ENCODE measurements at regions not wholly inside any gene's neighbourhood (a gene's known extent, or its start where the extent isn't known, plus 50 kb on each side); places are given as distances from the start of the nearest gene placed in this dataset.

DNA sequence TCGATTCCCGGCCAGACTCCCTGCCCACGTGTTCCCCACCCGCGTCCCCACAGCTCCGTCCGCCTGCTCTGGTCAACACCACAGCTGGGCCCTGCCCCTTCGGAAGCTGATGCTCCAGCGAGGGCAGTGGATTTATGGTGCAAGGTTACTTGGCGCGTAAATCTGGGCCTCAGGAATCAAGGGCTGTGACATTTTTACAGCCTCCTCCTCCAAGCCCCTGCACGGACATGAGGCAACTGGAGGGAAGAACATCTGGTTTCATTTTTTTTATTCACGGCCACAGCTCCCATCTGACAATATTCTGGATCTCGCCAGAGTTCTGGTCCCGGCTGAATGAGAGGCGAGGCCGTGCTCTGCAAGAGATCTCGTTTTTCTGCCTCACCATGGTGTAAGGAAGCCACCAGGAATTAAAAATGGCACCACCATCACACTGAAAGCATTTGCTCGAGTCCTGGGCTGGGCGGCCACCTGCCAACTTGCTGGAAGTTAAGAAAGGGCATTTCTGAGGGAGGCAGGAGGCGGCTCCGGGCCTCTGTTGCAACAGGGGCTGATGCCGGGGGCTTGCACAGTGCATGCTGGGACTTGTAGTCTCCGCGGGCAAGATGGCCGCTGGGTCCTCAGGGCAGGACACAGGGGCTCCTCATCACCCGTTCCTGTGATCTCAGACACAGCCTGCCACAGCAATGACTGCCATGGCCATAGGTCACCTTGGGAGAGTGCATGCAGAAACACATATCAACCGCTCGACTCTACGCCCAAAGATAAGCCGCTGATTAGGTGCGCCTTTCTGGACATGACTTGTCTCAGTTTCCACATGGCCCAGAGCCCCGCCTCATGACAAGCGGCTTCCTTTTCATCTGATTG lies 148.5 kb downstream of the LY86 start (continued):
- TF ChIP-seq, protein P1, sequence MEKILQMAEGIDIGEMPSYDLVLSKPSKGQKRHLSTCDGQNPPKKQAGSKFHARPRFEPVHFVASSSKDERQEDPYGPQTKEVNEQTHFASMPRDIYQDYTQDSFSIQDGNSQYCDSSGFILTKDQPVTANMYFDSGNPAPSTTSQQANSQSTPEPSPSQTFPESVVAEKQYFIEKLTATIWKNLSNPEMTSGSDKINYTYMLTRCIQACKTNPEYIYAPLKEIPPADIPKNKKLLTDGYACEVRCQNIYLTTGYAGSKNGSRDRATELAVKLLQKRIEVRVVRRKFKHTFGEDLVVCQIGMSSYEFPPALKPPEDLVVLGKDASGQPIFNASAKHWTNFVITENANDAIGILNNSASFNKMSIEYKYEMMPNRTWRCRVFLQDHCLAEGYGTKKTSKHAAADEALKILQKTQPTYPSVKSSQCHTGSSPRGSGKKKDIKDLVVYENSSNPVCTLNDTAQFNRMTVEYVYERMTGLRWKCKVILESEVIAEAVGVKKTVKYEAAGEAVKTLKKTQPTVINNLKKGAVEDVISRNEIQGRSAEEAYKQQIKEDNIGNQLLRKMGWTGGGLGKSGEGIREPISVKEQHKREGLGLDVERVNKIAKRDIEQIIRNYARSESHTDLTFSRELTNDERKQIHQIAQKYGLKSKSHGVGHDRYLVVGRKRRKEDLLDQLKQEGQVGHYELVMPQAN (IDR thresholded peaks at IDR 0.05; ENCODE audit: borderline replicate concordance): peak; percentile 41; the same call in 1 of the 2 replicates
- peak; percentile 90; the same call in 1 of the 2 replicates for TF ChIP-seq ZBTB7A (IDR thresholded peaks at IDR 0.05; ENCODE audit: borderline replicate concordance, control insufficient read depth, low read depth, low read length)
- no peak for TF ChIP-seq RAD51 (IDR thresholded peaks at IDR 0.05; ENCODE audit: borderline replicate concordance, low read depth)
- TF ChIP-seq, protein P2, sequence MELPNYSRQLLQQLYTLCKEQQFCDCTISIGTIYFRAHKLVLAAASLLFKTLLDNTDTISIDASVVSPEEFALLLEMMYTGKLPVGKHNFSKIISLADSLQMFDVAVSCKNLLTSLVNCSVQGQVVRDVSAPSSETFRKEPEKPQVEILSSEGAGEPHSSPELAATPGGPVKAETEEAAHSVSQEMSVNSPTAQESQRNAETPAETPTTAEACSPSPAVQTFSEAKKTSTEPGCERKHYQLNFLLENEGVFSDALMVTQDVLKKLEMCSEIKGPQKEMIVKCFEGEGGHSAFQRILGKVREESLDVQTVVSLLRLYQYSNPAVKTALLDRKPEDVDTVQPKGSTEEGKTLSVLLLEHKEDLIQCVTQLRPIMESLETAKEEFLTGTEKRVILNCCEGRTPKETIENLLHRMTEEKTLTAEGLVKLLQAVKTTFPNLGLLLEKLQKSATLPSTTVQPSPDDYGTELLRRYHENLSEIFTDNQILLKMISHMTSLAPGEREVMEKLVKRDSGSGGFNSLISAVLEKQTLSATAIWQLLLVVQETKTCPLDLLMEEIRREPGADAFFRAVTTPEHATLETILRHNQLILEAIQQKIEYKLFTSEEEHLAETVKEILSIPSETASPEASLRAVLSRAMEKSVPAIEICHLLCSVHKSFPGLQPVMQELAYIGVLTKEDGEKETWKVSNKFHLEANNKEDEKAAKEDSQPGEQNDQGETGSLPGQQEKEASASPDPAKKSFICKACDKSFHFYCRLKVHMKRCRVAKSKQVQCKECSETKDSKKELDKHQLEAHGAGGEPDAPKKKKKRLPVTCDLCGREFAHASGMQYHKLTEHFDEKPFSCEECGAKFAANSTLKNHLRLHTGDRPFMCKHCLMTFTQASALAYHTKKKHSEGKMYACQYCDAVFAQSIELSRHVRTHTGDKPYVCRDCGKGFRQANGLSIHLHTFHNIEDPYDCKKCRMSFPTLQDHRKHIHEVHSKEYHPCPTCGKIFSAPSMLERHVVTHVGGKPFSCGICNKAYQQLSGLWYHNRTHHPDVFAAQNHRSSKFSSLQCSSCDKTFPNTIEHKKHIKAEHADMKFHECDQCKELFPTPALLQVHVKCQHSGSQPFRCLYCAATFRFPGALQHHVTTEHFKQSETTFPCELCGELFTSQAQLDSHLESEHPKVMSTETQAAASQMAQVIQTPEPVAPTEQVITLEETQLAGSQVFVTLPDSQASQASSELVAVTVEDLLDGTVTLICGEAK (IDR thresholded peaks at IDR 0.05): 0 out of 2 replicates have a peak, but pooled peaks have one; percentile 23
- TF ChIP-seq, protein P2 (CRISPR knock-in tag; IDR thresholded peaks at IDR 0.05): no peak
- TF ChIP-seq ZNF197 (CRISPR knock-in tag; IDR thresholded peaks at IDR 0.05; ENCODE audit: low read depth): no peak
- TF ChIP-seq MYC (IDR thresholded peaks at IDR 0.05; ENCODE audit: low read depth, low read length): peak; percentile 81
- no peak for TF ChIP-seq MYC (CRISPR knock-in tag; IDR thresholded peaks at IDR 0.05; ENCODE audit: borderline replicate concordance, low read depth)
- TF ChIP-seq, protein P3, sequence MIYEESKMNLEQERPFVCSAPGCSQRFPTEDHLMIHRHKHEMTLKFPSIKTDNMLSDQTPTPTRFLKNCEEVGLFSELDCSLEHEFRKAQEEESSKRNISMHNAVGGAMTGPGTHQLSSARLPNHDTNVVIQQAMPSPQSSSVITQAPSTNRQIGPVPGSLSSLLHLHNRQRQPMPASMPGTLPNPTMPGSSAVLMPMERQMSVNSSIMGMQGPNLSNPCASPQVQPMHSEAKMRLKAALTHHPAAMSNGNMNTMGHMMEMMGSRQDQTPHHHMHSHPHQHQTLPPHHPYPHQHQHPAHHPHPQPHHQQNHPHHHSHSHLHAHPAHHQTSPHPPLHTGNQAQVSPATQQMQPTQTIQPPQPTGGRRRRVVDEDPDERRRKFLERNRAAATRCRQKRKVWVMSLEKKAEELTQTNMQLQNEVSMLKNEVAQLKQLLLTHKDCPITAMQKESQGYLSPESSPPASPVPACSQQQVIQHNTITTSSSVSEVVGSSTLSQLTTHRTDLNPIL (CRISPR knock-in tag; IDR thresholded peaks at IDR 0.05): no peak
- no peak; the same call in 1 of the 2 replicates for TF ChIP-seq HDAC2 (IDR thresholded peaks at IDR 0.05)
- no peak for TF ChIP-seq YBX1 (IDR thresholded peaks at IDR 0.05)
- TF ChIP-seq NR2C2 (CRISPR knock-in tag; IDR thresholded peaks at IDR 0.05): peak; percentile 14; the same call in 1 of the 2 replicates
- peak; percentile 60 for TF ChIP-seq NR2C2 (tag; IDR thresholded peaks at IDR 0.05)
- no peak for TF ChIP-seq CCAR2 (IDR thresholded peaks at IDR 0.05; ENCODE audit: low read depth, low read length)
- TF ChIP-seq NFE2L1 (tag; IDR thresholded peaks at IDR 0.05; ENCODE audit: borderline replicate concordance, low read depth): no peak

Measured in K562 (cell line).